ENCODE measurements at regions not wholly inside any gene's neighbourhood (a gene's known extent, or its start where the extent isn't known, plus 50 kb on each side); places are given as distances from the start of the nearest gene placed in this dataset.
"Not testable (repeated sequence)": the region's sequence is repeated elsewhere in the genome, so short reads cannot be mapped to it uniquely, and the experiment has no call there.

DNA sequence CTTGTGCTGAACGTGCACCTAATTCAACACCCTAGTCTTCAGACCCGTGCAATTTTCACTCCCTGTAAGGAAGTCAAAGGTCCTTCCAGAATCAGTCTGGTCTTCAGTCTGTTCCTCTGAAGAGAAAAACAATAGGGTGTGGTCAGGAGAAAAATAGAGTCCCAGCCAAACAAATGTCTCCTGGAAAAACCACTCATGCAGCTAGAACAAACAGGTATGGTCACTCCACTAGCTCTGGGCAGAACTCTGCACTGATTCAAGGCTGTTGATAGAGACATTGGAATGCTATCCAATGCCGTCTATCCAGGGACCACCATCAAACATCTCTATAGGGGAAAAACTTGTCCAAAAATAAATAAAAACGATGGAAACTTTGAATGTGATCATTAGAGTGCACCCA lies 81.8 kb upstream of the MAP3K1 start:
- intact Hi-C loops (cut with DNase I), result no loop called here
- no peak overlapping the region for H3K4me3 ChIP-seq
- H3K27me3 ChIP-seq, result no peaks in the 10 kb centered on the region
- no peaks in the 10 kb centered on the region for H3K9me3 ChIP-seq
- TF ChIP-seq CTCF (IDR thresholded peaks at IDR 0.05), result no peak
- peaks cover 6 to 10% (median 10%) of the 10 kb centered on the region in 3 donors for H3K4me1 ChIP-seq
- H3K36me3 ChIP-seq, result no peaks in the 10 kb centered on the region
- no peak overlapping the region for H3K27ac ChIP-seq
- 51% methylated on average over 4 of the region's 4 CpGs for WGBS, 2 donors
- FAIRE-seq (no peak), DNase-seq (no peak), ATAC-seq (peak in 3 of 4 donors; percentile 25 to 57 (median 26))

- Histone ChIP-seq H3K4me1 (peaks cover 6 to 10% (median 10%) of the 10 kb centered on the region in 3 donors), H3K9me3 (no peaks in the 10 kb centered on the region), H3K4me3 (no peak overlapping the region), H3K27ac (no peak overlapping the region), H3K36me3 (no peaks in the 10 kb centered on the region), H3K27me3 (no peaks in the 10 kb centered on the region)
- TF ChIP-seq CTCF (IDR thresholded peaks at IDR 0.05), result no peak
- FAIRE-seq, result no peak
- no peak for ATAC-seq
- WGBS, 2 donors, result 95 to 97% methylated on average over 6 of the region's 6 CpGs
- intact Hi-C loops (cut with DNase I), result no loop called here
- no peak for DNase-seq
Measured at GRCh38 chr5:56732121-56732520, 83.2 kb upstream of the MAP3K1 start.

DNA sequence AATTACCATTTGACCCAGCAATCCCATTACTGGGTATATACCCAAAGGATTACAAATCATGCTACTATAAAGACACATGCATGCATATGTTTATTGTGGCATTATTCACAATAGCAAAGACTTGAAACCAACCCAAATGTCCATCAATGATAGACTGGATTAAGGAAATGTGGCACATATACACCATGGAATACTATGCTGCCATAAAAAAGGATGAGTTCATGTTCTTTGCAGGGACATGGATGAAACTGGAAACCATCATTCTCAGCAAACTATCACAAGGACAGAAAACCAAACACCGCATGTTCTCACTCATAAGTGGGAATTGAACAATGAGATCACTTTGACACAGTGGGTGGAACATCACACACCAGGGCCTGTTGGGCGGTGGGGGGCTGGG lies 83.9 kb upstream of the MAP3K1 start:
- H3K27ac ChIP-seq; DNase-seq; FAIRE-seq; intact Hi-C loops (cut with DNase I); H3K27me3 ChIP-seq; H3K4me1 ChIP-seq; H3K36me3 ChIP-seq; H3K4me3 ChIP-seq; ATAC-seq; H3K9me3 ChIP-seq: not testable (repeated sequence)
- WGBS, 2 donors, result 97 to 98% methylated on average over 2 of the region's 2 CpGs

DNA sequence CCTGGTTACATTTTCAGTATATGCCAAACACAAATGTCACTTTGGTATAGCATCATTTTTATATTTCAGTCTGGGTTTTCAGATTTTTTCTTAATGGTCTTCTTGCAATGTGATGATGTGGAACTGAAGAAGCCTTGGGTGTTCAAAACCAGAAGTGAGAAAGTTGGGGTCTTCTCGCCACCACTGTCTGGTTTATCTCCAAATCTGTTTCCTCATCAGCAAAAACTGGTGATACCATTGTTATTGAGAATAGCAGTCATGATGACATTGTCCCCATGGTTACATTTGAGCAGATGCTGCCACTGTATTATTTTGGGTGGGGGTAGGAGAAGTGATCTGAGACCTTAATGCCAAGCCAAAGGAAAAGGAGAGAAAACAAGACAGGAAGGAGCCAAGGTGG lies 85.9 kb upstream of the MAP3K1 start:
- H3K4me1 ChIP-seq, result peaks cover 6 to 10% (median 10%) of the 10 kb centered on the region in 3 donors
- H3K27ac ChIP-seq, result no peak overlapping the region
- WGBS, 2 donors, result 93 to 94% methylated on average over 1 of the region's 1 CpG
- intact Hi-C loops (cut with DNase I), result no loop called here
- no peak for TF ChIP-seq CTCF (IDR thresholded peaks at IDR 0.05)
- no peaks in the 10 kb centered on the region for H3K9me3 ChIP-seq
- H3K27me3 ChIP-seq, result no peaks in the 10 kb centered on the region
- no peaks in the 10 kb centered on the region for H3K36me3 ChIP-seq
- ATAC-seq (no peak), DNase-seq (no peak), FAIRE-seq (no peak)
- H3K4me3 ChIP-seq, result no peak overlapping the region

- 70 to 72% methylated on average over 8 of the region's 8 CpGs for WGBS, 2 donors
- FAIRE-seq (no peak), DNase-seq (no peak), ATAC-seq (peak in 1 of 4 donors; percentile 38)
- Histone ChIP-seq H3K4me1 (no peaks in the 10 kb centered on the region), H3K27me3 (no peaks in the 10 kb centered on the region), H3K4me3 (no peak overlapping the region), H3K36me3 (no peaks in the 10 kb centered on the region), H3K27ac (no peak overlapping the region), H3K9me3 (no peaks in the 10 kb centered on the region)
- intact Hi-C loops (cut with DNase I), result no loop called here
- TF ChIP-seq CTCF (IDR thresholded peaks at IDR 0.05), result no peak
Measured at GRCh38 chr5:56725711-56726411, 89.5 kb upstream of the MAP3K1 start.

GRCh38 chr5:56724857-56725256 lies 90.5 kb upstream of the MAP3K1 start:
- intact Hi-C loops (cut with DNase I); H3K4me3 ChIP-seq; H3K36me3 ChIP-seq; FAIRE-seq; H3K9me3 ChIP-seq; H3K4me1 ChIP-seq; DNase-seq; H3K27me3 ChIP-seq; ATAC-seq; H3K27ac ChIP-seq: not testable (repeated sequence)
- 97 to 100% methylated on average over 4 of the region's 4 CpGs for WGBS, 2 donors
